ENCODE measurements at regions not wholly inside any gene's neighbourhood (a gene's known extent, or its start where the extent isn't known, plus 50 kb on each side); places are given as distances from the start of the nearest gene placed in this dataset.

DNA sequence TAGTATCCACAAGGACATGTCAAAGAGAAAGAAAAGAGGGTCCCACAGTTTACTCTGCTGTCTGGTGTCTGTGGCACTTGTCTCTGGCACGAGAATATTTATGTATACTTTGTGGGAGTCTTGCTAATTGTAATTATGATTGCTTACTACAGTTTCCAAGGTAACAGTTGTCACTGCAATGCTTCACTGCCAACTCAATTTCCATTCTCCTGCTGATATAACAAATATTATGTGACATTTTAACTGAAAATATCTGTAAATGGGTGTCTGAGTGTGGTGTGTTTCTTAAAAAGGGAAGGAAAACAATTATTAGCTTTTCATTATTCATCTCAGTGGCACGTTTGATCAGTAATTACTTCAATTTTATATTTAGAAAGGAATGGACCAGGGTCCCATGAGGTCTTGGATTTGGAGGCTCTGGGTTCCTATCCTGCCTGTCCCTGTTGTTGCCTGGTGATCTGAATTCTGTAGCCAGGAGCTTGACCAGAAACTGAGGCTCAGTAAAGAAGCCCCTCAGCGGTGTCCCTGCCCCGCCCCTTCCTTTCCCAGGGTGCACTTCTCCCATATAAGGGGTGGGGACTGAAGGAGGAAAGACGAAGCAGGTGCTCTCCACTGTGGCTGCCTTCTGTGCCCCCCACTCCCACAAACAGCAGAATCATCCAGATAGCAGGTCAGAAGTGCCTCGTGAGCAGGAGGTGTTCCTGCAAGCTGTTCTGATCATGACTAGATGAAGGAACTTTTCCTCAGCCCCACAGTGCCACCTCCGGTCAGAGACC, 137.3 kb upstream of the KIF2A start:
- Histone ChIP-seq H3K9me2 (no peaks in the 10 kb centered on the region), H3K9ac (no peak overlapping the region), H3K9me3 (no peaks in the 10 kb centered on the region), H3K79me2 (ENCODE audit: insufficient read depth) (no peaks in the 10 kb centered on the region), H3K36me3 (replicated peaks in 1 of 2; ENCODE audit: control insufficient read depth in 1 of 2, insufficient read depth in 2 of 2, low read length in 1 of 2) (no peaks in the 10 kb centered on the region), H3K27ac (ENCODE audit: low read depth in 2 of 2, low read length in 1 of 2) (no peak overlapping the region), H2AFZ (ENCODE audit: low read depth) (no peak overlapping the region), H3K27me3 (ENCODE audit: insufficient read depth) (no peaks in the 10 kb centered on the region), H3K4me1 (ENCODE audit: control insufficient read depth in 1 of 2, insufficient read depth in 2 of 2, low read depth in 1 of 2, low read length in 1 of 2) (no peaks in the 10 kb centered on the region; a peak in 1 of 4 replicates), H4K20me1 (ENCODE audit: insufficient read depth) (no peaks in the 10 kb centered on the region), H3K4me3 (ENCODE audit: low read depth in 2 of 2, low read length in 1 of 2) (no peak overlapping the region), H3F3A (replicated peaks; ENCODE audit: insufficient read depth) (no peaks in the 10 kb centered on the region), H3K4me2 (no peak overlapping the region)
- ChIA-PET CTCF (interaction anchor here (1.4 kb wide), 1 partner anchor 25 kb away, joined by 4 read pairs; no protein-coding TSS in a partner anchor), POLR2A (no interaction called here)
- DNase-seq: no peak
- TF ChIP-seq ELF1 (IDR thresholded peaks at IDR 0.05): no peak
- TF ChIP-seq, protein P1, sequence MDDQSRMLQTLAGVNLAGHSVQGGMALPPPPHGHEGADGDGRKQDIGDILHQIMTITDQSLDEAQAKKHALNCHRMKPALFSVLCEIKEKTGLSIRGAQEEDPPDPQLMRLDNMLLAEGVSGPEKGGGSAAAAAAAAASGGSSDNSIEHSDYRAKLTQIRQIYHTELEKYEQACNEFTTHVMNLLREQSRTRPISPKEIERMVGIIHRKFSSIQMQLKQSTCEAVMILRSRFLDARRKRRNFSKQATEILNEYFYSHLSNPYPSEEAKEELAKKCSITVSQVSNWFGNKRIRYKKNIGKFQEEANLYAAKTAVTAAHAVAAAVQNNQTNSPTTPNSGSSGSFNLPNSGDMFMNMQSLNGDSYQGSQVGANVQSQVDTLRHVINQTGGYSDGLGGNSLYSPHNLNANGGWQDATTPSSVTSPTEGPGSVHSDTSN (IDR thresholded peaks at IDR 0.05): no peak
- TF ChIP-seq YY1 (IDR thresholded peaks at IDR 0.05; ENCODE audit: low read depth): no peak
- TF ChIP-seq NRF1 (IDR thresholded peaks at IDR 0.05; ENCODE audit: low read depth, low read length): no peak
- TF ChIP-seq RXRA (IDR thresholded peaks at IDR 0.05; ENCODE audit: borderline replicate concordance, low read depth): no peak
- TF ChIP-seq GABPA (IDR thresholded peaks at IDR 0.05; ENCODE audit: low read depth): no peak
- no peak for TF ChIP-seq JUND (IDR thresholded peaks at IDR 0.05)
- no peak for TF ChIP-seq POLR2AphosphoS5 (IDR thresholded peaks at IDR 0.05; ENCODE audit: low read depth, low read length)
- whole genome bisulfite sequencing (ENCODE audit: low lambda C conversion rate): 29% methylated on average over 5 of the region's 7 CpGs

DNA sequence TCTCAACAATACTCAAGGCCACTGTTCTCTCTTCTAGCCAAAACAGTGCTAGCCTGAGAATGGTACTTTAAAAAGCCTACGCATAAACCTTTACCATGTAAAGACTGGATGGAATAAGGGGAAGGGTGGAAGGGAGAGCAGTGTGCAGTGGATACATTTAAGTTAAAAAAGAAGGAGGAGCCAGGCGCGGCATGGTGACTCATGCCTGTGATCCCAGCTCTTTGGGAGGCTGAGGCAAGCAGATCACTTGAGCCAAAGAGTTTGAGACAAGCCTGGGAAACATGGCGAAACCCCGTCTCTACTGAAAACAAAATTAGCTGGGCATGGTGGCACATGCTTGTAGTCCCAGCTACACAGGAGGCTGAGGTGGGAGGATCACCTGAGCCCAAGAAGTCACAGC, 127.7 kb upstream of the KIF2A start:
- H3K9me3 ChIP-seq: no peaks in the 10 kb centered on the region
- no peaks in the 10 kb centered on the region for H3K79me2 ChIP-seq (ENCODE audit: insufficient read depth)
- H3K9me2 ChIP-seq: no peaks in the 10 kb centered on the region
- 73% methylated on average over 5 of the region's 5 CpGs for WGBS (ENCODE audit: low lambda C conversion rate)
- no peaks in the 10 kb centered on the region for H3K27me3 ChIP-seq (ENCODE audit: insufficient read depth)
- H3F3A ChIP-seq (replicated peaks; ENCODE audit: insufficient read depth): no peaks in the 10 kb centered on the region
- no peak overlapping the region for H3K27ac ChIP-seq (ENCODE audit: low read depth in 2 of 2, low read length in 1 of 2)
- H3K36me3 ChIP-seq (replicated peaks in 1 of 2; ENCODE audit: control insufficient read depth in 1 of 2, insufficient read depth in 2 of 2, low read length in 1 of 2): no peaks in the 10 kb centered on the region
- H3K4me3 ChIP-seq (ENCODE audit: low read depth in 2 of 2, low read length in 1 of 2): no peak overlapping the region
- no peak overlapping the region for H2AFZ ChIP-seq (ENCODE audit: low read depth)
- TF ChIP-seq RCOR1 (IDR thresholded peaks at IDR 0.05; ENCODE audit: low read length) (no peak), NFIC (IDR thresholded peaks at IDR 0.05; ENCODE audit: borderline replicate concordance) (no peak), JUND (IDR thresholded peaks at IDR 0.05) (no peak), POLR2AphosphoS5 (IDR thresholded peaks at IDR 0.05; ENCODE audit: low read depth, low read length) (no peak), TCF12 (IDR thresholded peaks at IDR 0.05) (no peak), CHD2 (IDR thresholded peaks at IDR 0.05; ENCODE audit: low read length, partially characterized antibody) (no peak), SMC3 (IDR thresholded peaks at IDR 0.05; ENCODE audit: low read depth, low read length) (no peak), EP300 (IDR thresholded peaks at IDR 0.05; ENCODE audit: borderline replicate concordance in 1 of 2, low read depth in 1 of 2, low read length in 1 of 2) (no peak), FOSL2 (IDR thresholded peaks at IDR 0.05; ENCODE audit: borderline replicate concordance, low read depth) (no peak), FOXJ3 (CRISPR knock-in tag; IDR thresholded peaks at IDR 0.05) (no peak), MEF2A (IDR thresholded peaks at IDR 0.05; ENCODE audit: borderline replicate concordance, low read depth) (no peak), RFX5 (IDR thresholded peaks at IDR 0.05; ENCODE audit: low read length) (no peak)
- TF ChIP-seq, protein P2, sequence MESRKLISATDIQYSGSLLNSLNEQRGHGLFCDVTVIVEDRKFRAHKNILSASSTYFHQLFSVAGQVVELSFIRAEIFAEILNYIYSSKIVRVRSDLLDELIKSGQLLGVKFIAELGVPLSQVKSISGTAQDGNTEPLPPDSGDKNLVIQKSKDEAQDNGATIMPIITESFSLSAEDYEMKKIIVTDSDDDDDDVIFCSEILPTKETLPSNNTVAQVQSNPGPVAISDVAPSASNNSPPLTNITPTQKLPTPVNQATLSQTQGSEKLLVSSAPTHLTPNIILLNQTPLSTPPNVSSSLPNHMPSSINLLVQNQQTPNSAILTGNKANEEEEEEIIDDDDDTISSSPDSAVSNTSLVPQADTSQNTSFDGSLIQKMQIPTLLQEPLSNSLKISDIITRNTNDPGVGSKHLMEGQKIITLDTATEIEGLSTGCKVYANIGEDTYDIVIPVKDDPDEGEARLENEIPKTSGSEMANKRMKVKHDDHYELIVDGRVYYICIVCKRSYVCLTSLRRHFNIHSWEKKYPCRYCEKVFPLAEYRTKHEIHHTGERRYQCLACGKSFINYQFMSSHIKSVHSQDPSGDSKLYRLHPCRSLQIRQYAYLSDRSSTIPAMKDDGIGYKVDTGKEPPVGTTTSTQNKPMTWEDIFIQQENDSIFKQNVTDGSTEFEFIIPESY (IDR thresholded peaks at IDR 0.05; ENCODE audit: borderline replicate concordance, low read depth): no peak
- TF ChIP-seq, protein P3, sequence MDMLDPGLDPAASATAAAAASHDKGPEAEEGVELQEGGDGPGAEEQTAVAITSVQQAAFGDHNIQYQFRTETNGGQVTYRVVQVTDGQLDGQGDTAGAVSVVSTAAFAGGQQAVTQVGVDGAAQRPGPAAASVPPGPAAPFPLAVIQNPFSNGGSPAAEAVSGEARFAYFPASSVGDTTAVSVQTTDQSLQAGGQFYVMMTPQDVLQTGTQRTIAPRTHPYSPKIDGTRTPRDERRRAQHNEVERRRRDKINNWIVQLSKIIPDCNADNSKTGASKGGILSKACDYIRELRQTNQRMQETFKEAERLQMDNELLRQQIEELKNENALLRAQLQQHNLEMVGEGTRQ (IDR thresholded peaks at IDR 0.05; ENCODE audit: borderline replicate concordance, low read depth, low read length): no peak
- no peaks in the 10 kb centered on the region; a peak in 1 of 4 replicates for H3K4me1 ChIP-seq (ENCODE audit: control insufficient read depth in 1 of 2, insufficient read depth in 2 of 2, low read depth in 1 of 2, low read length in 1 of 2)
- DNase-seq: no peak
- H3K9ac ChIP-seq: no peak overlapping the region
- H3K4me2 ChIP-seq: no peak overlapping the region
- CTCF ChIA-PET: no interaction called here
- H4K20me1 ChIP-seq (ENCODE audit: insufficient read depth): no peaks in the 10 kb centered on the region
- POLR2A ChIA-PET: no interaction called here
